Vagina (tissue), 2 donors: ENCODE measurements at regions not wholly inside any gene's neighbourhood (a gene's known extent, or its start where the extent isn't known, plus 50 kb on each side); places are given as distances from the start of the nearest gene placed in this dataset.

Experiments used
- POLR2A ChIP-seq, 2 donors: fragments of 450-650 bp; IDR thresholded peaks; one replicate each; pipeline ENCODE4 v1.6.1; 2017; ENCODE audit warnings: antibody characterized with exemption in 2 of 2, mild to moderate bottlenecking in 2 of 2, moderate library complexity in 2 of 2
- TF ChIP-seq, protein P1 (sequence below), 3 experiments: fragments of 450-650 bp in 2 of 3; fragments of 200-600 bp in 1 of 3; sonication (generic) in 1 of 3; IDR thresholded peaks; one replicate each; pipeline ENCODE4 v1.5.1; 2017 to 2019; ENCODE audit warnings: antibody characterized with exemption in 3 of 3, mild to moderate bottlenecking in 2 of 3, moderate library complexity in 2 of 3

DNA sequence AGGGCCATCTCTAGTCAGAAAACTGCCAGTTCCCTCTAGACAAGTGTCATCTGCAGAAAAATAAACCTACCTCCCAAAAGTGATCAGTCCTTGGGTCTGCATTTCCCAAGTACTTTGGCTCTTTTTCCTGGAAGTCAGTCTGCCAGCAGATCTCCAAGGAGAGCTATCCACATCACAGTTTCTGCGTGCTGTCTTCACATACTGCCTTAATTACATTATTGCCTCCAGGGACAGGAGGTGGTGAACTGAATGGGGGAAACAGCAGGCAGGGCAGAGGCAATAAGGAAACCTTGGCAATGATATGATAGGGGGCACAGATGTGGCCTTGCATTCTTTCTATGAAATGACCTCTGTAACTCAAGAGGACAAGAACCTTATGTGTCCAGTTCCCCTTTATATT, 105.9 kb upstream of the SIX2 start:
- no peak for TF ChIP-seq POLR2A (IDR thresholded peaks at IDR 0.05)
- TF ChIP-seq, protein P1, sequence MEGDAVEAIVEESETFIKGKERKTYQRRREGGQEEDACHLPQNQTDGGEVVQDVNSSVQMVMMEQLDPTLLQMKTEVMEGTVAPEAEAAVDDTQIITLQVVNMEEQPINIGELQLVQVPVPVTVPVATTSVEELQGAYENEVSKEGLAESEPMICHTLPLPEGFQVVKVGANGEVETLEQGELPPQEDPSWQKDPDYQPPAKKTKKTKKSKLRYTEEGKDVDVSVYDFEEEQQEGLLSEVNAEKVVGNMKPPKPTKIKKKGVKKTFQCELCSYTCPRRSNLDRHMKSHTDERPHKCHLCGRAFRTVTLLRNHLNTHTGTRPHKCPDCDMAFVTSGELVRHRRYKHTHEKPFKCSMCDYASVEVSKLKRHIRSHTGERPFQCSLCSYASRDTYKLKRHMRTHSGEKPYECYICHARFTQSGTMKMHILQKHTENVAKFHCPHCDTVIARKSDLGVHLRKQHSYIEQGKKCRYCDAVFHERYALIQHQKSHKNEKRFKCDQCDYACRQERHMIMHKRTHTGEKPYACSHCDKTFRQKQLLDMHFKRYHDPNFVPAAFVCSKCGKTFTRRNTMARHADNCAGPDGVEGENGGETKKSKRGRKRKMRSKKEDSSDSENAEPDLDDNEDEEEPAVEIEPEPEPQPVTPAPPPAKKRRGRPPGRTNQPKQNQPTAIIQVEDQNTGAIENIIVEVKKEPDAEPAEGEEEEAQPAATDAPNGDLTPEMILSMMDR (IDR thresholded peaks at IDR 0.05) = no peak
